Fibroblast of mammary gland (primary cell): ENCODE measurements at regions not wholly inside any gene's neighbourhood (a gene's known extent, or its start where the extent isn't known, plus 50 kb on each side); places are given as distances from the start of the nearest gene placed in this dataset.
"Not testable (repeated sequence)": the region's sequence is repeated elsewhere in the genome, so short reads cannot be mapped to it uniquely, and the experiment has no call there.

Experiments used
- DNase-seq: peaks from one replicate; pipeline ENCODE4 v3.0.0-alpha.2; 2010; ENCODE audit warnings: low read depth
- H3K4me3 ChIP-seq: 2 replicates; pipeline ENCODE4 v1.5.1; 2011; ENCODE audit warnings: low read depth, mild to moderate bottlenecking, low read length, moderate library complexity; ENCODE audit not compliant: control insufficient read depth
- CTCF ChIP-seq: conservative IDR thresholded peaks from 2 replicates; pipeline ENCODE4 v1.5.1; 2011; ENCODE audit warnings: low read depth, low read length, inconsistent platforms; ENCODE audit not compliant: control insufficient read depth, insufficient read depth

GRCh38 chr10:91000470-91000869 is 79.6 kb upstream of the ANKRD1 start:
- no peak for DNase-seq
- TF ChIP-seq CTCF, result no peak
- H3K4me3 ChIP-seq, result no peak overlapping the region

- TF ChIP-seq CTCF, result no peak
- DNase-seq, result no peak
- H3K4me3 ChIP-seq, result no peak overlapping the region
Measured at GRCh38 chr10:91000985-91001384, 80.1 kb upstream of the ANKRD1 start.

GRCh38 chr10:91002656-91003055 is 81.8 kb upstream of the ANKRD1 start:
- H3K4me3 ChIP-seq, result no peak overlapping the region
- no peak for DNase-seq
- no peak for TF ChIP-seq CTCF

GRCh38 chr10:91003379-91003778 is 82.5 kb upstream of the ANKRD1 start:
- not testable (repeated sequence) for H3K4me3 ChIP-seq, DNase-seq

- DNase-seq, H3K4me3 ChIP-seq: not testable (repeated sequence)
Measured at GRCh38 chr10:91005276-91005675, 84.4 kb upstream of the ANKRD1 start.

- peak; percentile 100 for TF ChIP-seq CTCF
- H3K4me3 ChIP-seq, result no peak overlapping the region
- peak; percentile 84 for DNase-seq
Measured at GRCh38 chr10:91006001-91006751, 85.3 kb upstream of the ANKRD1 start.

- TF ChIP-seq CTCF, result no peak
- H3K4me3 ChIP-seq, result no peak overlapping the region
- no peak for DNase-seq
Measured at GRCh38 chr10:91006752-91007346, 86.0 kb upstream of the ANKRD1 start.

GRCh38 chr10:91007655-91008054 is 86.8 kb upstream of the ANKRD1 start:
- no peak overlapping the region for H3K4me3 ChIP-seq
- DNase-seq, result no peak
- no peak for TF ChIP-seq CTCF
